H9 (cell line): ENCODE measurements at regions not wholly inside any gene's neighbourhood (a gene's known extent, or its start where the extent isn't known, plus 50 kb on each side); places are given as distances from the start of the nearest gene placed in this dataset.

Experiments used
- DNase-seq: peaks from one replicate; pipeline ENCODE4 v3.0.0-alpha.2; 2017
- H2AFZ ChIP-seq: one replicate; pipeline ENCODE4 v1.6.1; 2013; ENCODE audit warnings: mild to moderate bottlenecking, low read length, control low read depth, moderate library complexity
- H2AK5ac ChIP-seq: 2 replicates; pipeline ENCODE4 v1.6.1; 2013; ENCODE audit warnings: low read length, control low read depth, mixed read lengths; ENCODE audit not compliant: insufficient read length
- H2BK120ac ChIP-seq: one replicate; pipeline ENCODE4 v1.6.1; 2013; ENCODE audit warnings: low read depth, mild to moderate bottlenecking, low read length, control low read depth, inconsistent platforms; ENCODE audit not compliant: poor library complexity, severe bottlenecking
- H2BK12ac ChIP-seq: 2 replicates; pipeline ENCODE4 v1.6.1; 2013; ENCODE audit warnings: low read length, control low read depth, mixed read lengths, low read depth; ENCODE audit not compliant: insufficient read length
- H2BK15ac ChIP-seq: 2 replicates; pipeline ENCODE4 v1.6.1; 2013; ENCODE audit warnings: low read depth, low read length, control low read depth
- H2BK20ac ChIP-seq: one replicate; pipeline ENCODE4 v1.6.1; 2013; ENCODE audit warnings: low read depth, mild to moderate bottlenecking, low read length, control low read depth, inconsistent platforms; ENCODE audit not compliant: poor library complexity, severe bottlenecking
- H2BK5ac ChIP-seq: 2 replicates; pipeline ENCODE4 v1.6.1; 2013; ENCODE audit warnings: low read length, control low read depth, mixed read lengths; ENCODE audit not compliant: insufficient read length
- H3K14ac ChIP-seq: 2 replicates; pipeline ENCODE4 v1.6.1; 2013; ENCODE audit warnings: low read length, control low read depth; ENCODE audit not compliant: insufficient read depth
- H3K18ac ChIP-seq: 2 replicates; pipeline ENCODE4 v1.6.1; 2013; ENCODE audit warnings: low read depth, mild to moderate bottlenecking, mixed read lengths, low read length, control low read depth; ENCODE audit not compliant: insufficient read length
- H3K23ac ChIP-seq: 2 replicates; pipeline ENCODE4 v1.6.1; 2013; ENCODE audit warnings: low read length, control low read depth, mixed read lengths, low read depth; ENCODE audit not compliant: insufficient read length
- H3K23me2 ChIP-seq: 2 replicates; pipeline ENCODE4 v1.6.1; 2013; ENCODE audit warnings: low read depth, mild to moderate bottlenecking, mixed read lengths, low read length, control low read depth; ENCODE audit not compliant: insufficient read length, poor library complexity, severe bottlenecking
- H3K27ac ChIP-seq: 2 replicates; pipeline ENCODE4 v1.5.1; 2013; ENCODE audit warnings: low read length, control low read depth, mixed read lengths, low read depth; ENCODE audit not compliant: insufficient read length
- H3K27me3 ChIP-seq: 2 replicates; pipeline ENCODE4 v1.6.1; 2013; ENCODE audit warnings: low read length, control low read depth, inconsistent platforms; ENCODE audit not compliant: insufficient read depth
- H3K4ac ChIP-seq: 2 replicates; pipeline ENCODE4 v1.6.1; 2013; ENCODE audit warnings: low read depth, mild to moderate bottlenecking, control low read depth, inconsistent platforms, low read length, moderate library complexity
- H3K4me1 ChIP-seq: 2 replicates; pipeline ENCODE4 v1.6.1; 2013; ENCODE audit warnings: low read length, control low read depth, inconsistent platforms; ENCODE audit not compliant: insufficient read depth
- H3K4me2 ChIP-seq: 2 replicates; pipeline ENCODE4 v1.6.1; 2013; ENCODE audit warnings: low read length, control low read depth, mixed read lengths; ENCODE audit not compliant: insufficient read length, insufficient read depth
- H3K56ac ChIP-seq: 2 replicates; pipeline ENCODE4 v1.6.1; 2013; ENCODE audit warnings: low read depth, mild to moderate bottlenecking, mixed read lengths, low read length, control low read depth; ENCODE audit not compliant: insufficient read length
- H3K79me1 ChIP-seq: 2 replicates; pipeline ENCODE4 v1.6.1; 2013; ENCODE audit warnings: low read depth, mild to moderate bottlenecking, moderate library complexity, low read length, control low read depth, inconsistent platforms; ENCODE audit not compliant: insufficient read depth, poor library complexity, severe bottlenecking
- H3K79me2 ChIP-seq: 2 replicates; pipeline ENCODE4 v1.6.1; 2013; ENCODE audit warnings: low read length, control low read depth, inconsistent platforms; ENCODE audit not compliant: insufficient read depth
- H3K9ac ChIP-seq: 2 replicates; pipeline ENCODE4 v1.6.1; 2013; ENCODE audit warnings: low read length, control low read depth, mixed read lengths; ENCODE audit not compliant: insufficient read length; ENCODE audit errors: extremely low read depth
- H3K9me3 ChIP-seq: one replicate; pipeline ENCODE4 v1.6.1; 2013; ENCODE audit warnings: low read depth, low read length, inconsistent platforms; ENCODE audit not compliant: control insufficient read depth
- H3T11ph ChIP-seq: one replicate; pipeline ENCODE4 v1.6.1; 2013; ENCODE audit warnings: mild to moderate bottlenecking, low read length, control low read depth, inconsistent platforms
- H4K20me1 ChIP-seq: one replicate; pipeline ENCODE4 v1.6.1; 2013; ENCODE audit not compliant: control insufficient read depth, insufficient read length, insufficient read depth
- H4K5ac ChIP-seq: 2 replicates; pipeline ENCODE4 v1.6.1; 2013; ENCODE audit warnings: low read depth, mild to moderate bottlenecking, mixed read lengths, low read length, control low read depth; ENCODE audit not compliant: insufficient read length
- H4K8ac ChIP-seq: replicated peaks from 2 replicates; pipeline ENCODE4 v1.6.1; 2013; ENCODE audit warnings: low read length, control low read depth, mixed read lengths, low read depth; ENCODE audit not compliant: insufficient read length
- H4K91ac ChIP-seq: 2 replicates; pipeline ENCODE4 v1.6.1; 2013; ENCODE audit warnings: low read depth, mild to moderate bottlenecking, moderate library complexity, mixed read lengths, low read length, control low read depth; ENCODE audit not compliant: insufficient read length
- H3K27ac Mint-ChIP-seq, 3 experiments: 2 replicates in 2 of 3; 3 replicates in 1 of 3; pipeline ENCODE4 v1.8.0; 2020 to 2021; ENCODE audit warnings: mixed read lengths in 3 of 3, mild to moderate bottlenecking in 1 of 3, moderate library complexity in 1 of 3
- H3K27me3 Mint-ChIP-seq: 2 replicates; pipeline ENCODE4 v1.8.0; 2021; ENCODE audit warnings: low read depth, mild to moderate bottlenecking, moderate library complexity, mixed read lengths
- H3K36me3 Mint-ChIP-seq, 3 experiments: 2 replicates in 2 of 3; 3 replicates in 1 of 3; pipeline ENCODE4 v1.8.0; 2020 to 2021; ENCODE audit warnings: low read depth in 3 of 3, mixed read lengths in 3 of 3; ENCODE audit not compliant: insufficient read depth in 1 of 3
- H3K4me1 Mint-ChIP-seq, 2 experiments: 2 replicates each; pipeline ENCODE4 v1.8.0; 2020; ENCODE audit warnings: mixed read lengths in 2 of 2
- H3K4me3 Mint-ChIP-seq, 2 experiments: 2 replicates in 1 of 2; 3 replicates in 1 of 2; pipeline ENCODE4 v1.8.0; 2020 to 2021; ENCODE audit warnings: mild to moderate bottlenecking in 2 of 2, mixed read lengths in 2 of 2, moderate library complexity in 1 of 2
- H3K9me3 Mint-ChIP-seq, 2 experiments: 2 replicates in 1 of 2; 3 replicates in 1 of 2; pipeline ENCODE4 v1.8.0; 2020; ENCODE audit warnings: mild to moderate bottlenecking in 2 of 2, mixed read lengths in 2 of 2, moderate library complexity in 1 of 2
- CTCF ChIP-seq: fragments of 200-600 bp; sonication (generic); conservative IDR thresholded peaks from 3 replicates; pipeline ENCODE4 v1.8.0; 2021; ENCODE audit warnings: antibody characterized with exemption, mild to moderate bottlenecking
- WGBS: extraction: QIAGEN DNeasy Blood & Tissue Kit; methylation state at CpG from one replicate; pipeline ENCODE4 v1.1.7; 2013; ENCODE audit warnings: missing lambda C conversion rate, low lambda C conversion rate, mixed read lengths; ENCODE audit not compliant: insufficient read length; ENCODE audit errors: extremely low coverage; 5-methylcytosine and 5-hydroxymethylcytosine counted together

GRCh38 chr9:103296189-103296588 lies 301.1 kb downstream of the CYLC2 start:
- Histone ChIP-seq H3K27me3 (no peaks in the 10 kb centered on the region), H3K9ac (no peak overlapping the region), H2BK15ac (no peak overlapping the region), H3K4me2 (no peak overlapping the region), H4K91ac (no peak overlapping the region), H3K4ac (no peak overlapping the region), H4K5ac (no peak overlapping the region), H3K27ac (no peak overlapping the region), H3K79me2 (no peaks in the 10 kb centered on the region), H2AK5ac (no peak overlapping the region), H3T11ph (no peak overlapping the region), H3K14ac (no peak overlapping the region), H2BK12ac (no peak overlapping the region), H4K8ac (no peak overlapping the region), H2BK5ac (no peak overlapping the region), H3K9me3 (no peaks in the 10 kb centered on the region), H3K56ac (no peak overlapping the region), H3K23ac (no peak overlapping the region), H3K18ac (no peak overlapping the region), H4K20me1 (no peaks in the 10 kb centered on the region), H2BK120ac (no peak overlapping the region), H2AFZ (no peak overlapping the region), H3K4me1 (no peaks in the 10 kb centered on the region), H3K79me1 (no peaks in the 10 kb centered on the region), H2BK20ac (no peak overlapping the region), H3K23me2 (no peaks in the 10 kb centered on the region)
- H3K4me3 Mint-ChIP-seq, result no peak overlapping the region
- H3K36me3 Mint-ChIP-seq, result no peaks in the 10 kb centered on the region
- no peaks in the 10 kb centered on the region for H3K9me3 Mint-ChIP-seq
- TF ChIP-seq CTCF, result no peak
- H3K27me3 Mint-ChIP-seq, result no peaks in the 10 kb centered on the region
- WGBS, result no CpG with 5 or more reads among the region's 1 CpG
- no peak for DNase-seq
- H3K27ac Mint-ChIP-seq, result no peak overlapping the region
- no peaks in the 10 kb centered on the region for H3K4me1 Mint-ChIP-seq
